D721Med (cell line): ENCODE measurements at regions not wholly inside any gene's neighbourhood (a gene's known extent, or its start where the extent isn't known, plus 50 kb on each side); places are given as distances from the start of the nearest gene placed in this dataset.

Experiments used
- DNase-seq: peaks from one replicate; pipeline ENCODE4 v3.0.0; 2011; ENCODE audit warnings: low spot score; ENCODE audit not compliant: insufficient read length
- FAIRE-seq: peaks from 2 replicates; lab custom pipeline; 2011; peaks lifted over from hg19 to GRCh38; lab: Jason Lieb, UNC
- CTCF ChIP-seq: IDR thresholded peaks from 2 replicates; pipeline ENCODE4 v1.5.1; 2012; ENCODE audit warnings: mild to moderate bottlenecking, control low read depth; ENCODE audit not compliant: insufficient read depth; ENCODE audit errors: missing control alignments

GRCh38 chr4:62344474-62344873 lies 1144.3 kb downstream of the ADGRL3 start:
- FAIRE-seq (no peak), DNase-seq (no peak)
- no peak for TF ChIP-seq CTCF

DNA sequence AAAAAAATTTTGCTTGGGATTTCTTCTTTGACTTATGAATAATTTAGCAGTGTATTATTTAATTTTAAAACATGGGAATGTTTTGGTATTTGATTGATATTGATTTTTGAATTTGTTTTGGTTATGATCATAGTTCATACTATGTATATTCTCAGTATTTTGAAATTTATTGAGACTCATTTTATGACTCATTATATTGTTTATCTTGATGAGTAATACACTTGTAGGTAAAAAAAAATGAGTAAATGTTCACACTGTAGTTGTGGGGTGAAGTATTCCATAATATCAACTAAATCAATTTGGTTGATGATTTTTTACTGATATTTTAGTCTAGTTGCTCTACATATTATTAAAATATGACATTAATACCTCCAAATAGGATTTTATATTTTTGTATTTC lies 1142.2 kb downstream of the ADGRL3 start:
- DNase-seq = no peak
- no peak for FAIRE-seq

GRCh38 chr4:62328526-62328925 lies 1128.4 kb downstream of the ADGRL3 start:
- no peak for FAIRE-seq

More for the DNA sequence above, 1142.2 kb downstream of the ADGRL3 start:
- TF ChIP-seq CTCF = no peak

DNA sequence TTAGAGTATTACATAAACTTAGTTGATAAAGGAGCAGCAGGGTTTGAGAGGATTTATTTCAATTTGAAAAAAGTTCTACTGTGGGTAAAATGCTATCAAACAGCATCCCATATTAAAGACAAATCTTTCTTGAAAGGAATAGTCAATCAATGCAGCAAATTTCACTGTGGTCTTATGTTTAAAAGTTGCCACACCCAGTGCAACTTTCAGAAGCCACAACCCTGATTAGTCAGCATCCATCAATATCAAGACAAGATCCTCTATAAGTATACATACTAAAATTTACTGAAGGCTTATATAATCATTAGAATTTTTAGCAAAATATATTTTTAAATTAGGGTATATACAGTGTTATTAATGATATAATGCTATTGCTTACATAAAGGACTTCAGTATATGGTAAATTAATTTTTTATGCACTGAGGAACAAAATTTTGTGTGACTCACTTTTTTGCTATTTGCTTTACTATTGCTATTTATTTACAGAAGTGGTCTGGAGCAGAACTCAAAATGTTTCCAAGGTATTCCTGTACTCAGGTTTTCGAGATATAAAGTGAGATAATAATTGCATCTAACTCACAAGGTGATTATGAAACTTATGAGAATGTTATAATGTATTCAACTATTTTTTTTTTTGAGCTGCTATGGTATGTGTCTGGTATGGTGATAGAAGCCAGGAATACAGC lies 1127.6 kb downstream of the ADGRL3 start:
- TF ChIP-seq CTCF = no peak
- FAIRE-seq (no peak), DNase-seq (no peak)

More at GRCh38 chr4:62328526-62328925, 1128.4 kb downstream of the ADGRL3 start:
- DNase-seq = no peak
- no peak for TF ChIP-seq CTCF

- no peak for TF ChIP-seq CTCF
- FAIRE-seq = no peak
- no peak for DNase-seq
Observed at GRCh38 chr4:62324215-62324614, 1124.1 kb downstream of the ADGRL3 start.

DNA sequence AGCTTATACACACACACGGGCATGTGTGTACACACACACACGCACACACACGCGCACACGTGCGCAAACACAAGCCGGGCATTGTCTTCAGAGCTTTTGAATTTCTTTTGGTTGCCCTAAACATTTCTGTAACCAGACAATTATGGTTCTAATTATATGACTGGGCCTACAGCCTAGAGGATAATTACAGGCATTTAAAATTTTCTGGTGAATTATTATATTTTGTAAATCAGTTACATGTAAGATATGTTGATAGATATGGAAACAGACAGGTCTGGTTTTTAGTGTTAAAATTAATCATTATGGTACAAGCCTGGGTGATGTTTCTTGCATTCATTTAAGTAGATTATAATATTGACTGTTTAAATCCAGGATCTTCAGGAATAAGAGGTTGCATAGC lies 1120.5 kb downstream of the ADGRL3 start:
- TF ChIP-seq CTCF = no peak
- FAIRE-seq = no peak
- no peak for DNase-seq

DNA sequence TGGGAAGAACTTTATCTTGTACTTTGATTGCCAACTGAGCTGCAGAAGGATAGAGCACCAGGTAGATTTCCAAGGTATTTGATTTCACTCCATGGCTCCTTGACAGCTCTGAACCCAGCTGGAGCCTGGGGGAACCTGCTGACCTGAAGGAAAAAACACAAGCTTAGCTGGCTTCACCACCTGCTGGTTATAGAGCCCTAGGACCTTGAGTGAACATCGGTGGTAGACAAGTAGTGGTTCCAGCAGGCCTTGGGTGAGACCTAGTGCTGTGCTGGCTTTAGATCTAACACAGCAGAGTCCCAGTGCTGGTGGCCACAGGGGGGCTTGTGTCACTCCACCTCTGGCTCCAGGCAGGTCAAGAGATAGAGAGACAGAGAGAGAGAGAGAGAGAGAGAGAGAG lies 1102.6 kb downstream of the ADGRL3 start:
- FAIRE-seq (no peak), DNase-seq (no peak)
- TF ChIP-seq CTCF = no peak
